Suprapubic skin (tissue), 4 donors: ENCODE measurements at regions not wholly inside any gene's neighbourhood (a gene's known extent, or its start where the extent isn't known, plus 50 kb on each side); places are given as distances from the start of the nearest gene placed in this dataset.

Experiments used
- POLR2A ChIP-seq, 2 donors: fragments of 450-650 bp; IDR thresholded peaks; one replicate each; pipeline ENCODE4 v1.6.1; 2017; ENCODE audit warnings: antibody characterized with exemption in 2 of 2, mild to moderate bottlenecking in 2 of 2, moderate library complexity in 2 of 2
- POLR2AphosphoS5 ChIP-seq, 3 donors: sonication (generic); formaldehyde crosslinking; IDR thresholded peaks; one replicate each; pipeline ENCODE4 v1.6.1; 2017; ENCODE audit warnings: antibody characterized with exemption in 3 of 3
- TF ChIP-seq, protein P1 (sequence below), 2 donors: fragments of 200-600 bp in 1 of 2; fragments of 450-650 bp in 1 of 2; sonication (generic) in 1 of 2; IDR thresholded peaks; one replicate each; pipeline ENCODE4 v1.5.1; 2016 to 2019; ENCODE audit warnings: antibody characterized with exemption in 2 of 2, mild to moderate bottlenecking in 1 of 2, moderate library complexity in 1 of 2

GRCh38 chr1:228891272-228892034 is 156.2 kb downstream of the RHOU start:
- TF ChIP-seq POLR2A (IDR thresholded peaks at IDR 0.05) (no peak), POLR2AphosphoS5 (IDR thresholded peaks at IDR 0.05) (no peak)
- TF ChIP-seq, protein P1, sequence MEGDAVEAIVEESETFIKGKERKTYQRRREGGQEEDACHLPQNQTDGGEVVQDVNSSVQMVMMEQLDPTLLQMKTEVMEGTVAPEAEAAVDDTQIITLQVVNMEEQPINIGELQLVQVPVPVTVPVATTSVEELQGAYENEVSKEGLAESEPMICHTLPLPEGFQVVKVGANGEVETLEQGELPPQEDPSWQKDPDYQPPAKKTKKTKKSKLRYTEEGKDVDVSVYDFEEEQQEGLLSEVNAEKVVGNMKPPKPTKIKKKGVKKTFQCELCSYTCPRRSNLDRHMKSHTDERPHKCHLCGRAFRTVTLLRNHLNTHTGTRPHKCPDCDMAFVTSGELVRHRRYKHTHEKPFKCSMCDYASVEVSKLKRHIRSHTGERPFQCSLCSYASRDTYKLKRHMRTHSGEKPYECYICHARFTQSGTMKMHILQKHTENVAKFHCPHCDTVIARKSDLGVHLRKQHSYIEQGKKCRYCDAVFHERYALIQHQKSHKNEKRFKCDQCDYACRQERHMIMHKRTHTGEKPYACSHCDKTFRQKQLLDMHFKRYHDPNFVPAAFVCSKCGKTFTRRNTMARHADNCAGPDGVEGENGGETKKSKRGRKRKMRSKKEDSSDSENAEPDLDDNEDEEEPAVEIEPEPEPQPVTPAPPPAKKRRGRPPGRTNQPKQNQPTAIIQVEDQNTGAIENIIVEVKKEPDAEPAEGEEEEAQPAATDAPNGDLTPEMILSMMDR (IDR thresholded peaks at IDR 0.05): no peak
